GM12878 (cell line): ENCODE measurements at regions not wholly inside any gene's neighbourhood (a gene's known extent, or its start where the extent isn't known, plus 50 kb on each side); places are given as distances from the start of the nearest gene placed in this dataset.

ENCODE experiments used
- ATAC-seq: fragments of 200-7000 bp; cut with Tn5 transposase; 3 replicates; pipeline ENCODE4 v1.9.1; 2020; ENCODE audit warnings: mild to moderate bottlenecking, moderate library complexity
- BruUV-seq: library from RNA; stranded (reverse); fragments of 400-500 nt; replicated peaks from 2 replicates; lab custom pipeline; 2021; lab: Mats Ljungman, UMichigan
- CTCF ChIA-PET: fragments of 300-600 bp; sonication (Branson Sonifier 250); formaldehyde crosslinking; extraction: SDS; loops from one replicate; lab custom pipeline; 2021; ENCODE audit warnings: inconsistent platforms; lab: Yijun Ruan, JAX
- POLR2A ChIA-PET: fragments of 350-600 bp; formaldehyde crosslinking; extraction: SDS; loops from one replicate; lab custom pipeline; 2021; ENCODE audit warnings: inconsistent platforms; lab: Charles Lee
- RAD21 ChIA-PET: fragments of 300-600 bp; sonication (Branson Sonifier 250); formaldehyde crosslinking; loops from one replicate; lab custom pipeline; 2023; ENCODE audit warnings: antibody characterized with exemption; ENCODE audit not compliant: unreplicated experiment; lab: Charles Lee
- SMC1A ChIA-PET: fragments of 300-600 bp; sonication (Branson Sonifier 250); formaldehyde crosslinking; loops from one replicate; lab custom pipeline; 2023; ENCODE audit not compliant: unreplicated experiment, uncharacterized antibody; lab: Charles Lee
- DNase-seq: peaks from one replicate; pipeline ENCODE4 v3.0.0-alpha.2; 2011; ENCODE audit warnings: low read depth, low spot score
- FAIRE-seq: peaks from 3 replicates; lab custom pipeline; 2011; peaks lifted over from hg19 to GRCh38; lab: Jason Lieb, UNC
- H2AFZ ChIP-seq: 2 replicates; pipeline ENCODE4 v1.6.0; 2011; ENCODE audit warnings: low read depth, low read length, control low read depth; ENCODE audit not compliant: control insufficient read depth
- H3K27ac ChIP-seq: 2 replicates; pipeline ENCODE4 v1.5.1; 2011; ENCODE audit warnings: control low read depth; ENCODE audit not compliant: control insufficient read depth, insufficient read depth
- H3K27me3 ChIP-seq, 2 experiments: replicated peaks in 1 of 2; 2 replicates each; pipeline versions ENCODE4 v1.6.0 to v1.6.1; 2011; ENCODE audit warnings: low read length in 1 of 2; ENCODE audit not compliant: control insufficient read depth in 2 of 2, insufficient read depth in 2 of 2
- H3K36me3 ChIP-seq, 2 experiments: 2 replicates each; pipeline ENCODE4 v1.5.1; 2011; ENCODE audit warnings: low read length in 1 of 2; ENCODE audit not compliant: control insufficient read depth in 2 of 2, insufficient read depth in 2 of 2
- H3K4me1 ChIP-seq: 2 replicates; pipeline ENCODE4 v1.6.1; 2011; ENCODE audit warnings: mild to moderate bottlenecking, low read length, moderate library complexity, mixed read lengths; ENCODE audit not compliant: control insufficient read depth, insufficient read depth
- H3K4me2 ChIP-seq: 2 replicates; pipeline ENCODE4 v1.6.0; 2011; ENCODE audit warnings: control low read depth; ENCODE audit not compliant: control insufficient read depth, insufficient read depth
- H3K4me3 ChIP-seq: fragments of 200-600 bp; sonication (generic); 2 replicates; pipeline ENCODE4 v1.5.1; 2016
- H3K79me2 ChIP-seq: 2 replicates; pipeline ENCODE4 v1.6.0; 2011; ENCODE audit warnings: low read length; ENCODE audit not compliant: control insufficient read depth, insufficient read depth
- H3K9ac ChIP-seq: 2 replicates; pipeline ENCODE4 v1.8.0; 2011; ENCODE audit warnings: low read length, control low read depth, mixed read lengths; ENCODE audit not compliant: control insufficient read depth, insufficient read depth
- H3K9me3 ChIP-seq: replicated peaks from 3 replicates; pipeline ENCODE4 v1.5.1; 2011; ENCODE audit warnings: mild to moderate bottlenecking, low read length; ENCODE audit not compliant: control insufficient read depth, insufficient read depth
- H4K20me1 ChIP-seq: 2 replicates; pipeline ENCODE4 v1.6.0; 2011; ENCODE audit not compliant: control insufficient read depth, insufficient read depth
- ATF7 ChIP-seq: fragments of 450-650 bp; IDR thresholded peaks from 2 replicates; pipeline ENCODE4 v1.6.1; 2016; ENCODE audit warnings: low read depth, mild to moderate bottlenecking
- CTCF ChIP-seq, 3 experiments: IDR thresholded peaks in 2 of 3; conservative IDR thresholded peaks in 1 of 3; 2 replicates each; pipeline ENCODE4 v1.5.1; 2011; ENCODE audit warnings: low read depth in 3 of 3, low read length in 3 of 3, mild to moderate bottlenecking in 3 of 3, control low read depth in 2 of 3, moderate library complexity in 2 of 3, inconsistent platforms in 1 of 3, mixed read lengths in 1 of 3; ENCODE audit not compliant: control insufficient read depth in 2 of 3, insufficient read depth in 1 of 3; ENCODE audit errors: extremely low read depth in 1 of 3
- LARP7 ChIP-seq: fragments of 450-650 bp; IDR thresholded peaks from 2 replicates; pipeline ENCODE4 v1.6.1; 2017; ENCODE audit warnings: mild to moderate bottlenecking
- MXI1 ChIP-seq: fragments of 150-350 bp; IDR thresholded peaks from 2 replicates; pipeline ENCODE4 v1.6.1; 2011; ENCODE audit warnings: low read depth, mild to moderate bottlenecking, inconsistent platforms, low read length, improper control_type of control experiment
- NFYB ChIP-seq: IDR thresholded peaks from 2 replicates; pipeline ENCODE4 v1.6.1; 2011; ENCODE audit warnings: low read depth, mild to moderate bottlenecking, low read length, improper control_type of control experiment, moderate library complexity; ENCODE audit not compliant: insufficient read depth
- RB1 ChIP-seq: fragments of 450-650 bp; formaldehyde crosslinking; IDR thresholded peaks from 2 replicates; pipeline ENCODE4 v1.6.1; 2017; ENCODE audit warnings: mild to moderate bottlenecking, borderline replicate concordance
- USF1 ChIP-seq: IDR thresholded peaks from 2 replicates; pipeline ENCODE4 v1.6.1; 2011; ENCODE audit warnings: borderline replicate concordance, low read depth, mild to moderate bottlenecking, moderate library complexity, mixed read lengths, low read length; ENCODE audit not compliant: insufficient read depth; ENCODE audit errors: extremely low read length
- in situ Hi-C: fragments of 300-500 bp; cut with MboI; formaldehyde crosslinking; loops from 9 replicates; pipeline ENCODE4 v1.14.3; 2018; ENCODE audit warnings: mixed read lengths
- intact Hi-C: fragments of 100-400 bp; cut with micrococcal nuclease; formaldehyde crosslinking; loops from one replicate; pipeline ENCODE4 v1.14.2; 2022; ENCODE audit not compliant: unreplicated experiment

DNA sequence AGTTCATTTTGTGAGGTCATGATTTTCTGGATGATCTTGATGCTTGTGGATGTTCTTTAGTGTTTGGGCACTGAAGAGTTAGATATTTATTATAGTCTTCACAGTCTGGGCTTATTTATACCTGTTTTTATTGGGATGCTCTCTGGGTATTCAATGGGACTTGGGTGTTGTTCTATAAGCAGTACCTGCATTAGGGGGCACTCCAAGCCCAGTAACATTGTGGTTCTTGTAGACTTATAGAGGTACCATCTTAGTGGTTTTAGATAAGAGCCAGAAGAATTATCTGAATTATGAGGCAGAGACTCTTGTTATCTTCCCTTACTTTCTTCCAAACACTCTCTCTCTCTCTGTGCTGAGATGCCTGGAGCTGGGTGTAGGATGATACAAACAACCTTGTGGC, 470.0 kb downstream of the PIK3C3 start:
- Histone ChIP-seq H3K36me3 (no peaks in the 10 kb centered on the region), H3K27ac (no peak overlapping the region), H3K4me2 (no peak overlapping the region), H4K20me1 (no peaks in the 10 kb centered on the region), H3K79me2 (no peaks in the 10 kb centered on the region), H3K4me1 (no peaks in the 10 kb centered on the region), H3K9ac (no peak overlapping the region), H3K9me3 (no peaks in the 10 kb centered on the region), H3K4me3 (no peak overlapping the region), H3K27me3 (no peaks in the 10 kb centered on the region), H2AFZ (no peak overlapping the region)
- no peak for TF ChIP-seq LARP7
- TF ChIP-seq ATF7, result no peak
- TF ChIP-seq MXI1, result no peak
- no peak for TF ChIP-seq CTCF (IDR thresholded peaks at IDR 0.05 in 2 of 3, conservative IDR thresholded peaks at IDR 0.05 in 1 of 3; ENCODE audit: control insufficient read depth in 2 of 3, extremely low read depth in 1 of 3, insufficient read depth in 1 of 3, low read depth in 3 of 3, low read length in 3 of 3)
- TF ChIP-seq NFYB, result no peak
- no peak for TF ChIP-seq RB1
- no peak for TF ChIP-seq USF1
- ChIA-PET CTCF (interaction anchor here (1.5 kb wide), 1 partner anchor 310 kb away, joined by 3 read pairs; no protein-coding TSS in a partner anchor), RAD21 (no interaction called here), SMC1A (no interaction called here), POLR2A (no interaction called here)
- FAIRE-seq, result no peak
- in situ Hi-C loops, result no loop called here
- intact Hi-C loops, result no loop called here
- no peak for DNase-seq
- ATAC-seq, result no peak
- BruUV-seq, result no TSS peak
